Endothelial cell of umbilical vein (primary cell): ENCODE measurements at regions not wholly inside any gene's neighbourhood (a gene's known extent, or its start where the extent isn't known, plus 50 kb on each side); places are given as distances from the start of the nearest gene placed in this dataset.

Experiments
- BruUV-seq: library from RNA; stranded (reverse); fragments of 400-500 nt; replicated peaks from 2 replicates; lab custom pipeline; 2021; lab: Mats Ljungman, UMichigan
- CTCF ChIA-PET: fragments of 300-600, 350-600 bp; sonication (Branson Sonifier 250); formaldehyde crosslinking; loops from one replicate; lab custom pipeline; 2021; ENCODE audit warnings: antibody characterized with exemption, inconsistent platforms; lab: Charles Lee
- POLR2A ChIA-PET: fragments of 300-600, 350-600 bp; sonication (Branson Sonifier 250); formaldehyde crosslinking; loops from one replicate; lab custom pipeline; 2021; ENCODE audit warnings: antibody characterized with exemption, inconsistent platforms; lab: Charles Lee
- DNase-seq: peaks from one replicate; pipeline ENCODE4 v3.0.0-alpha.2; 2011; ENCODE audit warnings: low read depth, low spot score
- FAIRE-seq: peaks from 2 replicates; lab custom pipeline; 2011; peaks lifted over from hg19 to GRCh38; lab: Jason Lieb, UNC
- H2AFZ ChIP-seq: 2 replicates; pipeline ENCODE4 v1.6.0; 2012; ENCODE audit warnings: low read depth, low read length, control low read depth, inconsistent platforms
- H3K27ac ChIP-seq: 2 replicates; pipeline ENCODE4 v1.5.1; 2011; ENCODE audit warnings: low read depth, mild to moderate bottlenecking, control low read depth, low read length, moderate library complexity; ENCODE audit not compliant: insufficient read depth
- H3K27me3 ChIP-seq, 2 experiments: 2 replicates each; pipeline versions ENCODE4 v1.6.0 to v1.6.1; 2011; ENCODE audit warnings: low read length in 2 of 2, mixed read lengths in 1 of 2; ENCODE audit not compliant: control insufficient read depth in 2 of 2, insufficient read depth in 2 of 2
- H3K36me3 ChIP-seq, 2 experiments: 2 replicates in 1 of 2; 3 replicates in 1 of 2; pipeline ENCODE4 v1.5.1; 2011; ENCODE audit warnings: low read length in 2 of 2, mild to moderate bottlenecking in 1 of 2, moderate library complexity in 1 of 2; ENCODE audit not compliant: control insufficient read depth in 2 of 2, insufficient read depth in 2 of 2; ENCODE audit errors: extremely low read depth in 1 of 2
- H3K4me1 ChIP-seq: 3 replicates; pipeline ENCODE4 v1.5.1; 2011; ENCODE audit warnings: mild to moderate bottlenecking, low read length; ENCODE audit not compliant: control insufficient read depth, insufficient read depth; ENCODE audit errors: extremely low read depth
- H3K4me2 ChIP-seq: 2 replicates; pipeline ENCODE4 v1.6.1; 2011; ENCODE audit warnings: low read length, control low read depth, mixed read lengths; ENCODE audit not compliant: insufficient read depth
- H3K4me3 ChIP-seq, 3 experiments: fragments of 200-600 bp in 1 of 3; sonication (generic), shearing (Covaris generic) in 1 of 3; replicated peaks in 1 of 3; 2 replicates each; pipeline ENCODE4 v1.5.1; 2011 to 2016; ENCODE audit warnings: control low read depth in 3 of 3, low read length in 3 of 3, mild to moderate bottlenecking in 2 of 3, inconsistent platforms in 1 of 3, low read depth in 1 of 3, moderate library complexity in 1 of 3; ENCODE audit not compliant: insufficient read depth in 1 of 3
- H3K79me2 ChIP-seq: 2 replicates; pipeline ENCODE4 v1.6.0; 2012; ENCODE audit warnings: low read length, inconsistent platforms; ENCODE audit not compliant: control insufficient read depth, insufficient read depth
- H3K9ac ChIP-seq: replicated peaks from 2 replicates; pipeline ENCODE3; 2011; ENCODE audit warnings: low read length, control low read depth; ENCODE audit not compliant: insufficient read depth; ENCODE audit errors: extremely low read depth
- H3K9me1 ChIP-seq: replicated peaks from 3 replicates; pipeline ENCODE4 v1.6.0; 2011; ENCODE audit warnings: mild to moderate bottlenecking, low read length; ENCODE audit not compliant: control insufficient read depth, insufficient read depth; ENCODE audit errors: extremely low read depth
- H3K9me3 ChIP-seq: replicated peaks from 2 replicates; pipeline ENCODE4 v1.5.1; 2012; ENCODE audit warnings: low read length, inconsistent platforms; ENCODE audit not compliant: control insufficient read depth, insufficient read depth
- H4K20me1 ChIP-seq: replicated peaks from 2 replicates; pipeline ENCODE3; 2011; ENCODE audit warnings: mild to moderate bottlenecking, low read length; ENCODE audit not compliant: control insufficient read depth, insufficient read depth; ENCODE audit errors: extremely low read depth
- EZH2 ChIP-seq: IDR thresholded peaks from 2 replicates; pipeline ENCODE4 v1.6.1; 2012; ENCODE audit warnings: borderline replicate concordance, low read depth, mild to moderate bottlenecking, moderate library complexity, low read length, inconsistent platforms; ENCODE audit not compliant: severe bottlenecking
- FOS ChIP-seq: IDR thresholded peaks from 2 replicates; pipeline ENCODE4 v1.6.1; 2011; ENCODE audit warnings: mild to moderate bottlenecking, low read length, moderate library complexity, borderline replicate concordance; ENCODE audit not compliant: insufficient read depth
- GATA2 ChIP-seq: IDR thresholded peaks from 2 replicates; pipeline ENCODE4 v1.7.0; 2011; ENCODE audit warnings: low read depth, mild to moderate bottlenecking, moderate library complexity, mixed read lengths, low read length; ENCODE audit not compliant: insufficient read length, insufficient read depth
- JUN ChIP-seq: IDR thresholded peaks from 2 replicates; pipeline ENCODE4 v1.6.1; 2011; ENCODE audit warnings: borderline replicate concordance, low read depth; ENCODE audit not compliant: insufficient read length, insufficient read depth
- MYC ChIP-seq: IDR thresholded peaks from one replicate; pipeline ENCODE4 v1.6.1; 2011; ENCODE audit warnings: mild to moderate bottlenecking, low read depth, low read length
- POLR2A ChIP-seq: IDR thresholded peaks from 2 replicates; pipeline ENCODE4 v1.6.1; 2012; ENCODE audit warnings: low read depth, mild to moderate bottlenecking, control low read depth, low read length
- POLR2AphosphoS5 ChIP-seq: IDR thresholded peaks from 2 replicates; pipeline ENCODE4 v1.6.1; 2012; ENCODE audit warnings: low read depth, mild to moderate bottlenecking, control low read depth, low read length, moderate library complexity; ENCODE audit not compliant: insufficient read depth
- dilution Hi-C: fragments of 300-500 bp; cut with MboI; formaldehyde crosslinking; loops from one replicate; pipeline ENCODE4 v1.15.0; 2019; ENCODE audit warnings: low sequenced_read_pairs; ENCODE audit not compliant: extremely low pct_ligation_motif_present
- intact Hi-C: fragments of 100-400 bp; cut with micrococcal nuclease; formaldehyde crosslinking; loops from one replicate; pipeline ENCODE4 v1.10.0; 2022
- TF ChIP-seq, protein P1 (sequence below): IDR thresholded peaks from 2 replicates; pipeline ENCODE4 v1.6.1; 2011; ENCODE audit not compliant: insufficient read depth, insufficient read length
- TF ChIP-seq, protein P2 (sequence below), 2 donors: IDR thresholded peaks; 1 replicate in 1 of 2; 2 replicates in 1 of 2; pipeline ENCODE4 v1.5.1; 2011; ENCODE audit warnings: low read length in 2 of 2, mild to moderate bottlenecking in 2 of 2, moderate library complexity in 2 of 2, control low read depth in 1 of 2, inconsistent platforms in 1 of 2, low read depth in 1 of 2; ENCODE audit not compliant: insufficient read depth in 1 of 2; ENCODE audit errors: extremely low read depth in 1 of 2

DNA sequence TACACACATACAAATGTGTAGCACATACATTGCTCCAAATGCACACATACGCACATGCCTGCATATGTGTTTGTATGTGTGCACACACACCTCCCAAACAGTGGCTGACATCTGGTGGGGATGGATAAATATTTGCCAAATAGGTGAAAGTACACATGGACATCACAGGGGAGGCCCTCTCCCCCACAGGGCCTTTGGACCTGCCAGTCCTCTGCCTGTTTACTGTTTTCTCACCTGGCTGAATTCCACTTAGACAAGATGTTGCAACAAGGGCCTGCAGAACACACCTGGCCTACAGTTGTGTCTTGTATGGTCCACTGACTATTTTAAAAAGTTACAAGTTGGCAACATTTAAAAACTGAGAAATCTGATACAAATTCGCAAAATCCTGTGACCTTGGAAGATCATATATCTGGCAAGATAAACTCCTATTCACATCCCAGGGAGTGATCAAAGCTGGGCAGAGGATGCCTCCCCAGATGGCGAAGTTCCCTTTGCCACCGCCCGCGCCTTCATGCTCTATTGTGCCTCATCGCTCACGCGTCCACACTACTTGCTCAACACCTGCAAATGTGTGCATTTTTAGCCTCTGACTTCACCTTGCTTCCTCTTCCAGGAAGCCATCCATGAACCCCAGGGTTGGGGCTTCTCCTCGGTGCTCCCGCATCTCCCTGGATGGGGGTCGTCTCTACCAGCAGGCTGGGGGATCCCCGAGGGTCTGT is 118.4 kb upstream of the FZD10 start:
- H2AFZ ChIP-seq, result no peak overlapping the region
- TF ChIP-seq MYC (no peak), POLR2A (no peak)
- TF ChIP-seq, protein P1, sequence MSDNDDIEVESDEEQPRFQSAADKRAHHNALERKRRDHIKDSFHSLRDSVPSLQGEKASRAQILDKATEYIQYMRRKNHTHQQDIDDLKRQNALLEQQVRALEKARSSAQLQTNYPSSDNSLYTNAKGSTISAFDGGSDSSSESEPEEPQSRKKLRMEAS, result no peak
- no peak overlapping the region for H3K9ac ChIP-seq
- no TSS peak for BruUV-seq
- FAIRE-seq (no peak), DNase-seq (no peak)
- H3K9me1 ChIP-seq, result no peaks in the 10 kb centered on the region
- dilution Hi-C loops (no loop called here), intact Hi-C loops (no loop called here)
- H3K27ac ChIP-seq, result no peak overlapping the region
- no peaks in the 10 kb centered on the region for H4K20me1 ChIP-seq
- H3K4me1 ChIP-seq, result no peaks in the 10 kb centered on the region
- no peaks in the 10 kb centered on the region for H3K79me2 ChIP-seq
- ChIA-PET CTCF (no interaction called here), POLR2A (no interaction called here)
- H3K27me3 ChIP-seq, result no peaks in the 10 kb centered on the region
- no peak overlapping the region for H3K4me2 ChIP-seq
- H3K36me3 ChIP-seq, result no peaks in the 10 kb centered on the region
- no peak overlapping the region for H3K4me3 ChIP-seq
- H3K9me3 ChIP-seq, result peaks cover 6% of the 10 kb centered on the region

DNA sequence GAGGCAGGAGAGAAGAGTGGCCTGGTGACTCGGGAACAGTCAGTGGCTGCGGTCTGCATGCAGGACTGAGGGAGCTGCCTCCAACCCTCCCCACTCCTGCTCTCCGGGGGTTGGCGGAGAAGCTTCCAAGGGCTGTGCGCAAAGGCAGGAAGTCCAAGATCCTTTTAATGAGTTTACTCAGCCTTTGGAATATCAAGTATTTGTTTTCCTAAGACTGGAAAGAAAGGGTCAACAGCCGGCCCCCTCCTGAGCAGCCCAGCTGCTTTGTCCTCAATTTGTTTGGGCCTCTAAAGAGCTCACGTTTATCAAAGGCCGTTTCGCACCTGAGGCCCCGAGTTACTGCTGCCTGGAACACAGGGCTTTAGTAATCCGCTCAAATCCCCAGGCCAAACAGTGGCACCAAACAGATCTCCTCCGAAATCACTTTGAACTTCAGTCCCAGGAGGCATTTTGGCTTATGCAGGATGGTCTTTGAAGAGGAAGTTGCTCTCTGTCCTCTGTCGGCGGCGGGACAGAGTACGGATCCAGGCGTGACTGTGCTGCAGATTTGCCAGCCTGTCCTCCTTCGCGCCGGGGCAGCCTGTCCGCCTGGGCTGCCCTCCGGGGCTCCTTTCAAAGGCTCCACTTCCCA is 117.2 kb upstream of the FZD10 start:
- H3K27ac ChIP-seq, result no peak overlapping the region
- H3K36me3 ChIP-seq, result no peaks in the 10 kb centered on the region
- H3K4me3 ChIP-seq, result no peak overlapping the region
- DNase-seq (no peak), FAIRE-seq (no peak)
- H3K4me2 ChIP-seq, result no peak overlapping the region
- intact Hi-C loops, result no loop called here
- no peaks in the 10 kb centered on the region for H3K9me1 ChIP-seq
- H3K9me3 ChIP-seq, result peaks cover 6% of the 10 kb centered on the region
- no peak overlapping the region for H3K9ac ChIP-seq
- ChIA-PET CTCF (interaction anchor here (1.5 kb wide), 1 partner anchor 703 kb away, joined by 3 read pairs; no protein-coding TSS in a partner anchor), POLR2A (no interaction called here)
- H3K79me2 ChIP-seq, result no peaks in the 10 kb centered on the region
- no peak overlapping the region for H2AFZ ChIP-seq
- no peaks in the 10 kb centered on the region for H3K27me3 ChIP-seq
- no peaks in the 10 kb centered on the region for H3K4me1 ChIP-seq
- dilution Hi-C loops, result no loop called here
- no peaks in the 10 kb centered on the region for H4K20me1 ChIP-seq
- TF ChIP-seq POLR2AphosphoS5 (no peak), POLR2A (no peak), JUN (no peak), EZH2 (no peak), FOS (no peak), MYC (no peak), GATA2 (no peak)
- TF ChIP-seq, protein P1, result no peak
- TF ChIP-seq, protein P2, sequence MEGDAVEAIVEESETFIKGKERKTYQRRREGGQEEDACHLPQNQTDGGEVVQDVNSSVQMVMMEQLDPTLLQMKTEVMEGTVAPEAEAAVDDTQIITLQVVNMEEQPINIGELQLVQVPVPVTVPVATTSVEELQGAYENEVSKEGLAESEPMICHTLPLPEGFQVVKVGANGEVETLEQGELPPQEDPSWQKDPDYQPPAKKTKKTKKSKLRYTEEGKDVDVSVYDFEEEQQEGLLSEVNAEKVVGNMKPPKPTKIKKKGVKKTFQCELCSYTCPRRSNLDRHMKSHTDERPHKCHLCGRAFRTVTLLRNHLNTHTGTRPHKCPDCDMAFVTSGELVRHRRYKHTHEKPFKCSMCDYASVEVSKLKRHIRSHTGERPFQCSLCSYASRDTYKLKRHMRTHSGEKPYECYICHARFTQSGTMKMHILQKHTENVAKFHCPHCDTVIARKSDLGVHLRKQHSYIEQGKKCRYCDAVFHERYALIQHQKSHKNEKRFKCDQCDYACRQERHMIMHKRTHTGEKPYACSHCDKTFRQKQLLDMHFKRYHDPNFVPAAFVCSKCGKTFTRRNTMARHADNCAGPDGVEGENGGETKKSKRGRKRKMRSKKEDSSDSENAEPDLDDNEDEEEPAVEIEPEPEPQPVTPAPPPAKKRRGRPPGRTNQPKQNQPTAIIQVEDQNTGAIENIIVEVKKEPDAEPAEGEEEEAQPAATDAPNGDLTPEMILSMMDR (IDR thresholded peaks at IDR 0.05; ENCODE audit: extremely low read depth in 1 of 2, insufficient read depth in 1 of 2, low read depth in 1 of 2, low read length in 2 of 2), result no peak
- BruUV-seq, result no TSS peak
